HG03064 (cell line): ENCODE measurements at regions not wholly inside any gene's neighbourhood (a gene's known extent, or its start where the extent isn't known, plus 50 kb on each side); places are given as distances from the start of the nearest gene placed in this dataset.
"Not testable (repeated sequence)": the region's sequence is repeated elsewhere in the genome, so short reads cannot be mapped to it uniquely, and the experiment has no call there.

ENCODE experiments used
- ATAC-seq: cut with Tn5 transposase; IDR thresholded peaks from one replicate; pipeline ENCODE4 v1.9.1; 2021; ENCODE audit warnings: low read depth; ENCODE audit not compliant: unreplicated experiment

GRCh38 chr6:67016921-67017460 is 1310.0 kb upstream of the EYS start:
- ATAC-seq, result no peak

DNA sequence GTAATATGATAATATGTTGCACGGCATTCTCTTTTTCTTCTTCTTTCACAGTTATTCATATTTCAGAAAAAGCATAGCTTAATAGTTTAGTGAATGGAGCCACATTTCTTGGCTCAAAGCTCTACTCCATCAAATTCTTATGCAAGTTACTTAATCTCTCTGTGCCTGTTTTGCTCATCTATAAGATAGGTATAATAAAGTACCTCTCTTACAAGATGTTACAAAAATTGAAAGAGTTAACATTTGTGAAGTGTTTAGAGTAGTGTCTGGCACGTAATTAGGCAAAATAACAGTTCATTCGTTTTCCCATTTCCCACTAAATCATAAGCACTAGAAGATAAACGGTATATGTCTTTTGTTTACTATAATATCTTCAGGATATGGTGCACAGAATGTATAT is 1304.4 kb upstream of the EYS start:
- ATAC-seq, result no peak

GRCh38 chr6:67009818-67010217 is 1302.8 kb upstream of the EYS start:
- ATAC-seq, result no peak

DNA sequence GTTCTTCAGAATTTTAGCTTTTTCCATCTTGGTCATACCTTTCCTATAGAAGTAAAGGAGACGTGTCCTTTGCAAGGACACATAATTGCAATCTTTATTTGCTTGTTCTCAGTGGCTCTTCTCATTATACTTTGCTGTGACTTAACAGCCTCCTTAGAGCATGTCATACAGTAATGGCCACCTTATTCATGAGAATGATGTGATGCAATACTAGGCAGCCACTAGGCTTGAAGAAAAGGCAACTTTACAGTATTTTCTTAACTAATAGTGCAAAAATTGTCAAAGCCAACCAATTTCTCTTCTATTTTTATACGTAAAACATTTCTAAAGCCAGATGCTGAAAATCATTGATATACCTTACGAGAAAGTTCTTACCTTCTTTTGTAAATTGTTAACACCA is 1296.8 kb upstream of the EYS start:
- no peak for ATAC-seq

GRCh38 chr6:67000121-67000520 is 1293.1 kb upstream of the EYS start:
- no peak for ATAC-seq

DNA sequence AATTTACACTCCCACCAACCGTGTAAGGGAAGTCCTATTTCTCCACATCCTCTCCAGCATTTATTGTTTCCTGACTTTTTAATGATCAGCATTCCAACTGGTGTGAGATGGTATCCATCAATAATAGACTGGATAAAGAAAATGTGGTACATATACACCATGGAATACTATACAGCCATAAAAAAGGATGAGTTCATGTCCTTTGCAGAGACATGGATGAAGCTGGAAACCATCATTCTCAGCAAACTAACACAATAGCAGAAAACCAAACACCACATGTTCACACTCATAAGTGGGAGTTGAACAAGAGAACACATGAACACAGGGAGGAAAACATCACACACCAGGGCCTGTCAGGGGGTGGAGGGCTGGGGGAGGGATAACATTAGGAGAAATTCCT is 1290.6 kb upstream of the EYS start:
- not testable (repeated sequence) for ATAC-seq

DNA sequence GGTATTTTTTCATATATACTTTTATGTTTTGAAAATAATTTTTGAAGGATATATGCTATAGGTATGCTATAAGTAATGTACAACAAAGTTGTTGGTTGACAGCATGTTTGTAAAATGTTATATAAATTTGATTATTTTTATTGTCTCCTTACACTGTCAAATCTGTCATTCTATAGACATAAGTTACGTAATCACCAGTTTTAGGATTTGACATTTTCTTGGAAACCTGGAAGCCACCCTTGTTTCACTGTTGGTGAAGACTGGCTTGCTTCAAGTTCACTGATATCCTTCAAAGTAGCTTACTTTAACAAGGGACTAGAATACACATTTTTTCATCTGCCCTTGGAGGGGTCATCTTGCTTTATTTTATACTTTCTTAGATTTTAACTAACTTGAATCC is 1288.6 kb upstream of the EYS start:
- ATAC-seq, result no peak

GRCh38 chr6:66993708-66994107 is 1286.7 kb upstream of the EYS start:
- not testable (repeated sequence) for ATAC-seq

- ATAC-seq, result no peak
Observed at GRCh38 chr6:66993272-66993671, 1286.2 kb upstream of the EYS start.

- ATAC-seq, result no peak
Observed at GRCh38 chr6:66992660-66993059, 1285.6 kb upstream of the EYS start.

DNA sequence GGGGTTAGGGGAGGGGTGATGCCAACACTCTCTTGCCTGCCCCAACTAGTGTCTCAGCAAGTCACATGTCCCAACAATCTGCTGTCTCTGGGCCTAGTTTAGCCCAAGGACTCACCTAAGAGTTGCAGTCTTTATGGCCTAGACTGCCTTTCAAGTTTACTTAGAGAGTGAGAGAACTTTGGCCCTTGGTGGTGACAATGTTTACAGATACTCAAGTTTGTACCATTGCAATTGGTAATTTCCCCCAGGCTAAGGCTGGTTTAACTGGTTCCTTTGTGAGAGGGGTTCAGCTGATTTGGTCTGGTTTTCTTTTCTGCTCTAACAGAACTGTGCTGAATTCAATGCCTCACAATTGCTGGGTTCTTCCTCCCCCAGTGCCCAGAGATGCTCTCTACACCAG is 1279.9 kb upstream of the EYS start:
- no peak for ATAC-seq

GRCh38 chr6:66985816-66986215 is 1278.8 kb upstream of the EYS start:
- no peak for ATAC-seq

DNA sequence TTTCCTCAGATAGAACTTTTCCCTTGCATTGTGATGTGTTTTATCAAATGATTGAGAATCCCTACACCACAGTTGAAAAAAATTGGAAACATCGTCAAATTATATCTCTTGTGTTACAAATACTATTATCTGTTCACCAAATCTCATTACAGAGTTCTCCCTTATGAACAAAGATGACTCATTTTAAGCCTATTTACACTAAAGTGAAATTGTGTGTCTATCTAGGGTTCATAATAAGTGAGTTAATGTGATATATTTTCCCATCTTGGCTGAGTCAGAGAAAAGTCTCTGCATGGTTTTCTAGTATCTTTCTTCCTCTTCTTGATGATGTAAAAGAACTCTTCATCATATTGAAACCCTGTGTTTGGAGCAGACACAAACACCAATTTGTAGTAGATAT is 1263.3 kb upstream of the EYS start:
- no peak for ATAC-seq

DNA sequence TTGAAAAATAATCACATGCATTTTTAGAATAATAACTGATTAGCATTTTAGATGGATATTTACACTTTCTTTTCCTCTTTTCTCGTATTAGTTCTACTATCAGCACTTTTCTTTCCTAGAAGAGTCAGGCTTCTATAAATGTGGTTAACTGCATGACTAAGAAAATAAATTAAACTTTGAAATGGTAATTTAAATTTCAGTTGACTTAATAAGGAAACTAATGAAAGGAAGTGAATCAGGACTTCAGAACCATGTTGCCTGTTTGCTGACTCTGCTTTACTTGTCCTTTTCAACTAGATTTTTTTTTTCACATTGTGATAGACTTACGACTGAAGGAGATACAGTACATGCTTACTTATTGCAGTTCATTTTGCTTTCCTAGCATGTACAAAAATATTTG is 1258.2 kb upstream of the EYS start:
- ATAC-seq, result no peak

DNA sequence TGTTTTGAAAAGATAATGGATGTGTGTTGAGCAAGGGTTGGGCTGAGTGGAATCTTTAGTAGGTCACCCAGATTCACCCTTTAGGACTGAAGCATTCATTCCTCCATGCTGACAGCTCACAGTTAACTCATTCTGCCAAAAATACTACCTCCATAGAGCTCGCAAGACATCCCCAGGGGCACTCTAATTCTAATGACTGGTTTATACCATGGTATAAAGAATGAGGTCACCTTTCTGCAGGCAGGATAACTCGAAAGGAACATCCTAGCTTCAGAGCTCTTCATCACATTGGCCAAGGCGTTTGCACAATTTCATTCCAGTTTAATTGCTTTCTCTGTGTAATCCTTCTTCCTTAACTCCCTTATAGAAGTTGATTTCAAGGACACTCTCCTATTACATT is 1257.2 kb upstream of the EYS start:
- ATAC-seq, result no peak

- no peak for ATAC-seq
Observed at GRCh38 chr6:66962082-66962481, 1255.1 kb upstream of the EYS start.

- no peak for ATAC-seq
Observed at GRCh38 chr6:66961191-66961590, 1254.2 kb upstream of the EYS start.

DNA sequence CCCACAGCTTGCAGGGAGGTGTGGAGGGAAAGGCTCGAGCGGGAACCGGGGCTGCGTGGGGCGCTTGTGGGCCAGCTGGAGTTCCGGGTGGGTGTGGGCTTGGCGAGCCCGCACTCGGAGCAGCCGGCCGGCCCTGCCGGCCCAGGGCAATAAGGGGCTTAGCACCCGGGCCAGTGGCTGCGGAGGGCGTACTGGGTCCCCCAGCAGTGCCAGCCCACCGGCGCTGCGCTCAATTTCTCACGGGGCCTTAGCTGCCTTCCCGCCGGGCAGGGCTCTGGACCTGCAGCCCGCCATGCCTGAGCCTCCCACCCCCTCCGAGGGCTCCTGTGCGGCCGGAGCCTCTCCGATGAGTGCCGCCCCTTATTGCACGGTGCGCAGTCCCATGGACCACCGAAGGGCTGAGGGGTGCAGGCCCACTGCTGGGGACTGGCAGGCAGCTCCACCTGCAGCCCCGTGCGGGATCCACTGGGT is 1242.2 kb upstream of the EYS start:
- no peak for ATAC-seq

DNA sequence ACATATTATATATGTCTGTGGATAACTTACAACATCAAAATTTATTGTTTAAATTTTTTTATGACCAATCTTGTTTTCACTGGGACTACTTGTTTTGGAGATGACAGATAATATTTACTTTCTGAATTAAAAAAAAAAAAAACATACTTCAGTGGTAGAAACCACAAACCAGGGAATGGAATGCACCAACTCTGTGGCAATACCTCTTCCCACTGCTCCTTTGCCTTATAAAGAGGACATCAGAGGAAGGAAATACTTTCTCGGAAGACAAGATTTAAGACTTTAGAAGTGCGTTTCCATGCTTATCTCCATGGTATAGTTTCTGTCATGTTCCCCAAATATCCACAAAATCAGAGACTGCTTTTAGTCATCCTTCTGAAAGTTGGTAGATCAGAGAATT is 1241.1 kb upstream of the EYS start:
- no peak for ATAC-seq

DNA sequence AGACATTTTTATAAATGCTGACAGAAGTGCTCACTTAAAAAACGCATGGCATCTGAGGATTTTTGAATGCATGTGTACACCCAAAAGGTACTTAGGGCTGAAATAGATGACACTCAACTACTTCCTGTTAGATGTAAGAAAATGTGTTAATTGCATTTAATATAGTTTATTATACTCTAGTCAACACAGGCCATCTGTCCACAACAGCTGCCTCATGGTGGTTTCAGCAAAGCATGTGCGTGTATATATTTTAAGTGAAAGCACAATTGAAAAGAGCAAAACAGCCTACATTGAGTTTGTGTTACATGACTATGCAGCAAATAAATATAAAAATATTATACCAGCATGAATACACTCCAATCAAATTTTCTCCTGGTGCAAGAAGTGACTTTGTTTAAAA is 1233.0 kb upstream of the EYS start:
- no peak for ATAC-seq

GRCh38 chr6:66937180-66937579 is 1230.2 kb upstream of the EYS start:
- no peak for ATAC-seq

GRCh38 chr6:66935612-66936011 is 1228.6 kb upstream of the EYS start:
- ATAC-seq, result no peak

DNA sequence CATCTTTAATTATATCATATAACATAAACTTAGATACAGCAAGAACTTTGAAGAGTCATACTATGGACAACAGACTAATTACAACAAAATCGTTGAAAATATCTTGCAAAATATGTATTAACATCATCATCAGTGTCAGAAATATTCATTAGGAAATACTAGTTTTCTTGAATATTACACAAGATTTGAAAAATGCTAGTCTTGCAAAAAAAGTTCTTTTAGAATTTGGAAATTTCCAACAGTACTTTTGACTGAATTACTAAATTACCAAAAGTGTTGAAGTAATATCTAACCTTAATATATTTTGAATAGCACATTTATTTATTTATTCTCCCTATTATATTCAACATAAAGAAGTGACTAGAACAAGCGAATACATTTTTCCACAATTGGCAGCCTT is 1224.8 kb upstream of the EYS start:
- ATAC-seq, result no peak
